CD4-positive, alpha-beta T cell (primary cell): ENCODE measurements at regions not wholly inside any gene's neighbourhood (a gene's known extent, or its start where the extent isn't known, plus 50 kb on each side); places are given as distances from the start of the nearest gene placed in this dataset.

ENCODE experiments used
- ATAC-seq: fragments of 200-7000 bp; cut with Tn5 transposase; one replicate; pipeline ENCODE4 v1.10.0; 2022; ENCODE audit warnings: mild to moderate bottlenecking; ENCODE audit not compliant: poor library complexity
- CTCF ChIA-PET: fragments of 350-600 bp; sonication (Branson Sonifier 250); formaldehyde crosslinking; loops from one replicate; lab custom pipeline; 2021; ENCODE audit warnings: antibody characterized with exemption, inconsistent platforms; lab: Charles Lee
- POLR2A ChIA-PET: fragments of 350-600 bp; sonication (Branson Sonifier 250); formaldehyde crosslinking; loops from one replicate; lab custom pipeline; 2021; ENCODE audit warnings: antibody characterized with exemption, inconsistent platforms; lab: Charles Lee
- DNase-seq, 14 experiments: peaks; one replicate each; pipeline ENCODE4 v3.0.0-alpha.2; 2013 to 2020; ENCODE audit warnings: mixed read lengths in 2 of 14
- H3K27ac ChIP-seq, 2 donors: one replicate each; pipeline versions ENCODE4 v1.5.1 to v1.7.0; 2013; ENCODE audit warnings: low read length in 2 of 2, low read depth in 1 of 2, mild to moderate bottlenecking in 1 of 2
- H3K27me3 ChIP-seq, 2 experiments: 1 replicate in 1 of 2; 2 replicates in 1 of 2; pipeline versions ENCODE4 v1.6.1 to v1.7.0; 2013; ENCODE audit warnings: low read length in 2 of 2, control low read depth in 1 of 2, mild to moderate bottlenecking in 1 of 2, moderate library complexity in 1 of 2; ENCODE audit not compliant: insufficient read depth in 2 of 2, control insufficient read depth in 1 of 2
- H3K36me3 ChIP-seq: one replicate; pipeline ENCODE4 v1.6.1; 2013; ENCODE audit warnings: low read length, control low read depth; ENCODE audit not compliant: insufficient read depth
- H3K4me1 ChIP-seq: one replicate; pipeline ENCODE4 v1.6.1; 2013; ENCODE audit warnings: low read length, control low read depth; ENCODE audit not compliant: insufficient read depth
- H3K4me3 ChIP-seq: one replicate; pipeline ENCODE4 v1.5.1; 2013; ENCODE audit warnings: mild to moderate bottlenecking, low read length, moderate library complexity
- H3K9me3 ChIP-seq, 2 experiments: 1 replicate in 1 of 2; 2 replicates in 1 of 2; pipeline versions ENCODE4 v1.6.1 to v1.7.0; 2013; ENCODE audit warnings: low read length in 2 of 2, mild to moderate bottlenecking in 2 of 2, control low read depth in 1 of 2, moderate library complexity in 1 of 2; ENCODE audit not compliant: control insufficient read depth in 1 of 2, insufficient read depth in 1 of 2
- H3K27ac Mint-ChIP-seq: one replicate; pipeline ENCODE4 v1.8.0; 2020; ENCODE audit warnings: mixed read lengths
- H3K27me3 Mint-ChIP-seq: one replicate; pipeline ENCODE4 v1.8.0; 2021; ENCODE audit warnings: mixed read lengths
- H3K36me3 Mint-ChIP-seq: one replicate; pipeline ENCODE4 v1.8.0; 2021; ENCODE audit warnings: low read depth, mixed read lengths
- H3K4me1 Mint-ChIP-seq: one replicate; pipeline ENCODE4 v1.8.0; 2021; ENCODE audit warnings: low read depth, mixed read lengths
- H3K4me3 Mint-ChIP-seq: one replicate; pipeline ENCODE4 v1.8.0; 2020; ENCODE audit warnings: mild to moderate bottlenecking, mixed read lengths
- H3K9me3 Mint-ChIP-seq: one replicate; pipeline ENCODE4 v1.8.0; 2020; ENCODE audit warnings: mixed read lengths
- CTCF ChIP-seq: fragments of 200-600 bp; IDR thresholded peaks from one replicate; pipeline ENCODE4 v1.8.0; 2022; ENCODE audit warnings: antibody characterized with exemption, mild to moderate bottlenecking
- intact Hi-C, 2 experiments: fragments of 100-400 bp; cut with DNase I in 1 of 2; cut with micrococcal nuclease in 1 of 2; formaldehyde crosslinking; loops; one replicate each; pipeline versions ENCODE4 v1.15.1 to v1.9.0; 2023 to 2025; cut with DNase I, micrococcal nuclease

DNA sequence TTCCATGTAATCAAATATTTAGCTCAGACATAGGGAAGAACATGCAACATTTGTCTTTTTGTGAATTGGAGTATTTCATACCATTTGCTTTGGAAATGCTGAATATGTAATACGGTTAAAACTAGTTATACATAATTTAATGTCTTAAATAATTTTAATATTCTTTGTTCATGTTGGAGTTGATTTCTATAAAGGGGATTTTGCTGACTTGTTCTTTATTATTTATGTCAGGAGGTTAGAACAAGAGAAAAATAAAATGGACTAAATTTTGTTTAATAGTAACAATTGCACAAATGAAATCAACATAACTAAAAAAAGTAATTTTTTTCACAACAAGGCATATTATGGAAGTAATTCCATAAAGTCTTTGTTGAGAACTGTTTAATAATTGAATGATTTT lies 170.0 kb upstream of the CDH18 start:
- ChIA-PET POLR2A (no interaction called here), CTCF (no interaction called here)
- Histone ChIP-seq H3K27me3 (no peaks in the 10 kb centered on the region), H3K4me3 (no peak overlapping the region), H3K36me3 (no peaks in the 10 kb centered on the region), H3K27ac (no peak overlapping the region), H3K9me3 (peaks cover 0 to 3% of the 10 kb centered on the region in 2 experiments), H3K4me1 (no peaks in the 10 kb centered on the region)
- no peak for TF ChIP-seq CTCF
- intact Hi-C loops = no loop called here
- Mint-ChIP-seq H3K27ac (no peak overlapping the region), H3K4me3 (no peak overlapping the region), H3K36me3 (no peaks in the 10 kb centered on the region), H3K27me3 (no peaks in the 10 kb centered on the region), H3K9me3 (peaks cover 9% of the 10 kb centered on the region), H3K4me1 (no peaks in the 10 kb centered on the region)
- DNase-seq (no peak), ATAC-seq (no peak)

DNA sequence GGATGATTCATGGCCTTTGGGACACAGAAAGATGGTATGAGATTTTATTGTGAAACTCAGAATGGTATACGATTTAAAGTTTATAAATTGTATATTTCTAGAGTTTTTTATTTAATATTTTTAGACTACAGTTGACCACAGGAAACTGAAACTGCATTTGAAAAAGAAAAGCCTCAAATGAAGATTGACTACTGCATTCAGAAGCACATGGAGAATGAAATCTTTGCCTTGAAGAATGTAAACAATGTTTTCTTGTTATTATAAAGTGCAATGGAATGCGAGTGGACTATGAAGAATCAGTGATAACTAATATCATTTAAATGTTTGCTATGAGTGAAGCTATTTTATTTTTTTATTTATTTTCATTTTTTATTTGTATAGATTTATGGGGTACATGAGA lies 169.1 kb upstream of the CDH18 start:
- Mint-ChIP-seq H3K27ac (no peak overlapping the region), H3K27me3 (no peaks in the 10 kb centered on the region), H3K4me3 (no peak overlapping the region), H3K36me3 (no peaks in the 10 kb centered on the region), H3K9me3 (peaks cover 9% of the 10 kb centered on the region), H3K4me1 (no peaks in the 10 kb centered on the region)
- H3K27me3 ChIP-seq = no peaks in the 10 kb centered on the region
- no peak overlapping the region for H3K4me3 ChIP-seq
- no peaks in the 10 kb centered on the region for H3K4me1 ChIP-seq
- H3K36me3 ChIP-seq = no peaks in the 10 kb centered on the region
- POLR2A ChIA-PET = no interaction called here
- H3K27ac ChIP-seq = no peak overlapping the region
- intact Hi-C loops = no loop called here
- CTCF ChIA-PET = no interaction called here
- TF ChIP-seq CTCF = no peak
- ATAC-seq (no peak), DNase-seq (no peak)
- H3K9me3 ChIP-seq = no peaks in the 10 kb centered on the region

GRCh38 chr5:20145240-20145639 lies 157.2 kb upstream of the CDH18 start:
- intact Hi-C loops = no loop called here
- no peak overlapping the region for H3K27ac ChIP-seq

More at GRCh38 chr5:20145240-20145639, 157.2 kb upstream of the CDH18 start:
- DNase-seq (no peak), ATAC-seq (no peak)
- ChIA-PET CTCF (no interaction called here), POLR2A (no interaction called here)
- no peak for TF ChIP-seq CTCF
- Histone ChIP-seq H3K4me1 (no peaks in the 10 kb centered on the region), H3K4me3 (no peak overlapping the region), H3K36me3 (no peaks in the 10 kb centered on the region), H3K27me3 (no peaks in the 10 kb centered on the region), H3K9me3 (peaks cover 4 to 7% of the 10 kb centered on the region in 2 experiments)
- H3K27me3 Mint-ChIP-seq = no peaks in the 10 kb centered on the region
- H3K4me3 Mint-ChIP-seq = no peak overlapping the region
- no peak overlapping the region for H3K27ac Mint-ChIP-seq
- no peaks in the 10 kb centered on the region for H3K4me1 Mint-ChIP-seq
- no peaks in the 10 kb centered on the region for H3K36me3 Mint-ChIP-seq
- H3K9me3 Mint-ChIP-seq = peaks cover 21% of the 10 kb centered on the region
